ENCODE measurements at regions not wholly inside any gene's neighbourhood (a gene's known extent, or its start where the extent isn't known, plus 50 kb on each side); places are given as distances from the start of the nearest gene placed in this dataset.

- TF ChIP-seq EZH2 (IDR thresholded peaks at IDR 0.05; ENCODE audit: borderline replicate concordance, insufficient read depth, low read depth, low read length, poor library complexity, severe bottlenecking) = no peak
- no peak for TF ChIP-seq CTCF (IDR thresholded peaks at IDR 0.05)
These were observed 114.1 kb downstream of the ADAMTS15 start for GRCh38 chr11:130562549-130562948.

Measured in B cell (primary cell).